ENCODE measurements at regions not wholly inside any gene's neighbourhood (a gene's known extent, or its start where the extent isn't known, plus 50 kb on each side); places are given as distances from the start of the nearest gene placed in this dataset.

GRCh38 chr12:78560633-78561032 lies 303.9 kb upstream of the SYT1 start:
- Histone ChIP-seq H3K27ac (no peak overlapping the region), H3K4me3 (no peak overlapping the region), H3K36me3 (no peaks in the 10 kb centered on the region), H3K27me3 (replicated peaks; ENCODE audit: insufficient read depth) (no peaks in the 10 kb centered on the region), H3K4me1 (replicated peaks) (no peaks in the 10 kb centered on the region), H3K9me3 (no peaks in the 10 kb centered on the region)
- no peak for TF ChIP-seq POLR2A (IDR thresholded peaks at IDR 0.05)
- WGBS = over 99% methylated on average over 5 of the region's 5 CpGs
- DNase-seq (ENCODE audit: low spot score) = no peak
- intact Hi-C loops (cut with DNase I) = no loop called here

DNA sequence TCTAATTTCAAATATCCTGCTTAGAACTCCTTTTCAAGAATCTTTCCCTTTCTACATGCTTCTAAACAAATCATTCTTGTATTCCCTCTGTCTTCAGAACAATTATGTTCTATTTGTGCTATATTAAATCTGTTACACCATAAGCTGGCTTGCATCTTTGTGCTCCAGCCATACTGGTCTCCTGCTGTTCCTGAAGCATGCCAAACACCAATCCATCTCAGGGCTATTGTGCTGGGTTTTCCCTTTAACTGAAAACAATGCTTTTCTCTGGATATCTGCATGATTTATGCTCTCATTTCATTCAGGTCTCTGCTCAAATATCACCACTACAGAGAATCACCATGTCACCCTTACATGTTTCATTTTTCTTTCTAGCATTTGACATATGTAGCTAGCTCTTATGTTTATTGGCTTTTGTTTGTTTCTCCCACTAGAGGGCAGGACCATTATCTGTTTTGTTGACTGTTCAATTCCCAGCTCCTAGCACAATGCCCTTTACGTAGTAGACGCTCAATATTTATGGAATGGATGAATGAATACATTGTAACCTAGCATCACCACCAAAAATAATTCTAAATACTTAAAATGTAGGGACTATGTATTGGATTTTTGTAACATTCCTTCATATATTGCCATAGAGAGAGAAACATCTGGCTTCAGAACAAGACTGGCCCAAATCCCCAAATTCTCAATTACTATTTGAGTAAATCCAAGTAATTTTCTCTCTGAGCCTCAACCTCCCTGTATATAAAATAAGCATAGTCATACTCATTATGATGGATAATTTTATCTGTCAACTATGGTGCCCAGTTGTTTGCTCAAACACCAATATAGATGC lies 302.0 kb upstream of the SYT1 start:
- Histone ChIP-seq H3K4me3 (no peak overlapping the region), H3K27me3 (replicated peaks; ENCODE audit: insufficient read depth) (no peaks in the 10 kb centered on the region), H3K27ac (no peak overlapping the region), H3K9me3 (no peaks in the 10 kb centered on the region), H3K4me1 (replicated peaks) (no peaks in the 10 kb centered on the region), H3K36me3 (no peaks in the 10 kb centered on the region)
- no peak for TF ChIP-seq POLR2AphosphoS5 (IDR thresholded peaks at IDR 0.05)
- TF ChIP-seq, protein P1, sequence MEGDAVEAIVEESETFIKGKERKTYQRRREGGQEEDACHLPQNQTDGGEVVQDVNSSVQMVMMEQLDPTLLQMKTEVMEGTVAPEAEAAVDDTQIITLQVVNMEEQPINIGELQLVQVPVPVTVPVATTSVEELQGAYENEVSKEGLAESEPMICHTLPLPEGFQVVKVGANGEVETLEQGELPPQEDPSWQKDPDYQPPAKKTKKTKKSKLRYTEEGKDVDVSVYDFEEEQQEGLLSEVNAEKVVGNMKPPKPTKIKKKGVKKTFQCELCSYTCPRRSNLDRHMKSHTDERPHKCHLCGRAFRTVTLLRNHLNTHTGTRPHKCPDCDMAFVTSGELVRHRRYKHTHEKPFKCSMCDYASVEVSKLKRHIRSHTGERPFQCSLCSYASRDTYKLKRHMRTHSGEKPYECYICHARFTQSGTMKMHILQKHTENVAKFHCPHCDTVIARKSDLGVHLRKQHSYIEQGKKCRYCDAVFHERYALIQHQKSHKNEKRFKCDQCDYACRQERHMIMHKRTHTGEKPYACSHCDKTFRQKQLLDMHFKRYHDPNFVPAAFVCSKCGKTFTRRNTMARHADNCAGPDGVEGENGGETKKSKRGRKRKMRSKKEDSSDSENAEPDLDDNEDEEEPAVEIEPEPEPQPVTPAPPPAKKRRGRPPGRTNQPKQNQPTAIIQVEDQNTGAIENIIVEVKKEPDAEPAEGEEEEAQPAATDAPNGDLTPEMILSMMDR (IDR thresholded peaks at IDR 0.05) = peak in 1 of 4 experiments; percentile 6
- WGBS = 71% methylated on average over 2 of the region's 2 CpGs
- DNase-seq (ENCODE audit: low spot score) = no peak
- intact Hi-C loops (cut with DNase I) = no loop called here

- Histone ChIP-seq H3K27me3 (replicated peaks; ENCODE audit: insufficient read depth) (no peaks in the 10 kb centered on the region), H3K9me3 (no peaks in the 10 kb centered on the region), H3K4me3 (no peak overlapping the region), H3K4me1 (replicated peaks) (no peaks in the 10 kb centered on the region), H3K27ac (no peak overlapping the region), H3K36me3 (no peaks in the 10 kb centered on the region)
- 80% methylated on average over 3 of the region's 3 CpGs for WGBS
- intact Hi-C loops (cut with DNase I) = no loop called here
- DNase-seq (ENCODE audit: low spot score) = no peak
- TF ChIP-seq, protein P1 (IDR thresholded peaks at IDR 0.05) = no peak
- no peak for TF ChIP-seq POLR2AphosphoS5 (IDR thresholded peaks at IDR 0.05)
- no peak for TF ChIP-seq POLR2A (IDR thresholded peaks at IDR 0.05)
Observed at GRCh38 chr12:78563826-78564225, 300.7 kb upstream of the SYT1 start.

DNA sequence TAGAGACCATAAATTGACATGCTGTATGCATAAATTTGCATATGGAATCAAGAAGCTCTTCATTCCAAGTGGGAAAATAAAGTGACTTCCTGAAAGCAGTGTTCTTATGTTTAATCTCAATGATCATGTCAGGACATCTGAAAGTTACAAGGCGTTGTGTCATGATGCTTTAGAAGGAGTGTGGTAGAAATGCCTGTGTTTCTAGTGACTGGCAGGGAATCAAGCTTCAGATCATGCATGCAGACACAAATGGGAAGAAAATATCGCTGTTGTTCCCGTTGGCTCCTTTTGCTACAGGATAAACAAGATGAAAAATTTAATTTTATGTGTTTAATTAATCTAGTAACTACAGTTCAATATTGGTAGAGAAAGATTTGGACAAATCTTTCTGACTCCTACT lies 298.1 kb upstream of the SYT1 start:
- no peak overlapping the region for H3K4me3 ChIP-seq
- TF ChIP-seq POLR2AphosphoS5 (IDR thresholded peaks at IDR 0.05) (no peak), POLR2A (IDR thresholded peaks at IDR 0.05) (no peak)
- TF ChIP-seq, protein P1 (IDR thresholded peaks at IDR 0.05) = no peak
- no peaks in the 10 kb centered on the region for H3K9me3 ChIP-seq
- 83% methylated on average over 3 of the region's 3 CpGs for WGBS
- no peaks in the 10 kb centered on the region for H3K4me1 ChIP-seq (replicated peaks)
- intact Hi-C loops (cut with DNase I) = no loop called here
- H3K27me3 ChIP-seq (replicated peaks; ENCODE audit: insufficient read depth) = no peaks in the 10 kb centered on the region
- DNase-seq (ENCODE audit: low spot score) = no peak
- no peak overlapping the region for H3K27ac ChIP-seq
- no peaks in the 10 kb centered on the region for H3K36me3 ChIP-seq

DNA sequence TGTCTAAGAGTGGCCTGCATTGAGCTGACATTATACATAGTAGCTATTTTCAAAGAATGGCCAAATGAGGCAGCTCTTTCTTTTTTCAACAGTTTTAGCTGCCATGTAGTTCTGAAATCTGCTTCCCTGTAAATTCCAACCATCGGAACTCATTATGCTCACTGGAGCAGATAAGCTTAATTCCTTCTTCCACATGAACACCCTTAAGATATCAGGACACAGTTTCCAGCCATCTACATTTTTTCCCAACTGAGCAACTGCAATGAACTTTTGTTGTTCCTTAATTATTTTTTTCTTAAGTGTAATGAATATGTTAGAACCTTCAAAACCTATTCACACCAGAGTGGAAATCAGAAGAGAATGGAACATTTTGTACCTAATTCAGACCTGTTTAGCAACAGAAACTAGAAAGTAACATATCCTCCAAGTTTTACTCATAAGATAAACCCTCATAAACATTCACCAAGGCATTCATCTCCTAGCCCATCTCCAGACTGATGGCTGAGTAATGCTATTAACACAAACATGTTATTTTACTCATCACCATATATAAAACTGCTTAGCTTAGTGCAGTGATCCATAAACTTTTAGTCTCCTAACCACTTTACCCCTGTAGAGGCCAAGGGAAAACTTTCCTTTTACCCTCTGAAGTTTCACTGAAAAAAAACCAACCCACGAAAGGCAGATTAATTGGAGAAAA lies 296.1 kb upstream of the SYT1 start:
- Histone ChIP-seq H3K4me1 (replicated peaks) (no peaks in the 10 kb centered on the region), H3K27me3 (replicated peaks; ENCODE audit: insufficient read depth) (no peaks in the 10 kb centered on the region), H3K27ac (no peak overlapping the region), H3K4me3 (no peak overlapping the region), H3K36me3 (no peaks in the 10 kb centered on the region), H3K9me3 (no peaks in the 10 kb centered on the region)
- DNase-seq (ENCODE audit: low spot score) = no peak
- TF ChIP-seq POLR2AphosphoS5 (IDR thresholded peaks at IDR 0.05) = no peak
- no peak for TF ChIP-seq POLR2A (IDR thresholded peaks at IDR 0.05)
- TF ChIP-seq, protein P1 (IDR thresholded peaks at IDR 0.05) = no peak
- 67% methylated on average over 2 of the region's 2 CpGs for WGBS
- intact Hi-C loops (cut with DNase I) = no loop called here

Data from prostate gland (tissue), 2 donors.